ENCODE measurements at regions not wholly inside any gene's neighbourhood (a gene's known extent, or its start where the extent isn't known, plus 50 kb on each side); places are given as distances from the start of the nearest gene placed in this dataset.

- no peak for DNase-seq (ENCODE audit: low spot score)
- no peak for TF ChIP-seq CTCF (IDR thresholded peaks at IDR 0.05; ENCODE audit: extremely low read depth, missing control alignments)
Measured at GRCh38 chr1:78370779-78371482, 119.8 kb upstream of the PTGFR start.

- DNase-seq (ENCODE audit: low spot score): no peak
- TF ChIP-seq CTCF (IDR thresholded peaks at IDR 0.05; ENCODE audit: extremely low read depth, missing control alignments): no peak
Measured at GRCh38 chr1:78373676-78374075, 117.1 kb upstream of the PTGFR start.

- DNase-seq (ENCODE audit: low spot score): no peak
Measured at GRCh38 chr1:78375996-78376395, 114.8 kb upstream of the PTGFR start.

GRCh38 chr1:78377356-78377928 is 113.3 kb upstream of the PTGFR start:
- DNase-seq (ENCODE audit: low spot score): no peak
- no peak for TF ChIP-seq CTCF (IDR thresholded peaks at IDR 0.05; ENCODE audit: extremely low read depth, missing control alignments)

More at GRCh38 chr1:78375996-78376395, 114.8 kb upstream of the PTGFR start:
- no peak for TF ChIP-seq CTCF (IDR thresholded peaks at IDR 0.05; ENCODE audit: extremely low read depth, missing control alignments)

GRCh38 chr1:78383923-78384322 is 106.9 kb upstream of the PTGFR start:
- TF ChIP-seq CTCF (IDR thresholded peaks at IDR 0.05; ENCODE audit: extremely low read depth, missing control alignments): no peak
- no peak for DNase-seq (ENCODE audit: low spot score)

GRCh38 chr1:78385744-78386462 is 104.9 kb upstream of the PTGFR start:
- DNase-seq (ENCODE audit: low spot score): no peak

More at GRCh38 chr1:78385744-78386462, 104.9 kb upstream of the PTGFR start:
- TF ChIP-seq CTCF (IDR thresholded peaks at IDR 0.05; ENCODE audit: extremely low read depth, missing control alignments): no peak
